H1 (cell line): ENCODE measurements at regions not wholly inside any gene's neighbourhood (a gene's known extent, or its start where the extent isn't known, plus 50 kb on each side); places are given as distances from the start of the nearest gene placed in this dataset.

Experiments
- CTCF ChIA-PET: fragments of 300-600 bp; sonication (Branson Sonifier 250); formaldehyde crosslinking; loops from one replicate; lab custom pipeline; 2021; ENCODE audit not compliant: partially characterized antibody; lab: Charles Lee
- POLR2A ChIA-PET: fragments of 300-600 bp; sonication (Branson Sonifier 250); formaldehyde crosslinking; loops from one replicate; lab custom pipeline; 2021; ENCODE audit warnings: inconsistent platforms; ENCODE audit not compliant: partially characterized antibody; lab: Charles Lee
- DNase-seq, 2 experiments: peaks; one replicate each; pipeline versions ENCODE4 v3.0.0 to v3.0.0-alpha.2; 2010 to 2022; ENCODE audit warnings: low spot score in 2 of 2, low read depth in 1 of 2, mixed read lengths in 1 of 2
- FAIRE-seq: peaks from 2 replicates; lab custom pipeline; 2011; peaks lifted over from hg19 to GRCh38; lab: Jason Lieb, UNC
- H2AFZ ChIP-seq: 2 replicates; pipeline ENCODE4 v1.8.1; 2012; ENCODE audit warnings: low read length, inconsistent platforms
- H2AK5ac ChIP-seq: 2 replicates; pipeline ENCODE4 v1.6.1; 2013; ENCODE audit warnings: low read depth, low read length
- H2BK120ac ChIP-seq: replicated peaks from 2 replicates; pipeline ENCODE3; 2013; ENCODE audit warnings: low read depth, low read length, inconsistent platforms
- H2BK12ac ChIP-seq: 2 replicates; pipeline ENCODE4 v1.6.1; 2013; ENCODE audit warnings: low read depth, low read length
- H2BK15ac ChIP-seq: 2 replicates; pipeline ENCODE4 v1.6.1; 2013; ENCODE audit warnings: low read length
- H2BK20ac ChIP-seq: 2 replicates; pipeline ENCODE4 v1.6.1; 2013; ENCODE audit warnings: low read length
- H2BK5ac ChIP-seq: 2 replicates; pipeline ENCODE4 v1.6.1; 2013; ENCODE audit warnings: low read depth, low read length
- H3K14ac ChIP-seq: 2 replicates; pipeline ENCODE4 v1.6.1; 2013; ENCODE audit warnings: inconsistent platforms; ENCODE audit not compliant: insufficient read length
- H3K18ac ChIP-seq: 2 replicates; pipeline ENCODE4 v1.6.1; 2013; ENCODE audit warnings: low read length; ENCODE audit errors: extremely low read depth
- H3K23ac ChIP-seq: 2 replicates; pipeline ENCODE4 v1.6.1; 2013; ENCODE audit warnings: inconsistent platforms; ENCODE audit not compliant: insufficient read length
- H3K23me2 ChIP-seq: 2 replicates; pipeline ENCODE4 v1.6.1; 2013; ENCODE audit warnings: low read depth, low read length
- H3K27ac ChIP-seq: 2 replicates; pipeline ENCODE4 v1.6.1; 2011; ENCODE audit warnings: low read depth, low read length, inconsistent platforms
- H3K27me3 ChIP-seq, 4 experiments: replicated peaks in 1 of 4; 1 replicate in 1 of 4; 2 replicates in 3 of 4; pipeline versions ENCODE4 v1.6.1 to v1.8.1; 2011 to 2013; ENCODE audit warnings: low read length in 3 of 4, mild to moderate bottlenecking in 3 of 4, inconsistent platforms in 2 of 4, mixed read lengths in 2 of 4, moderate library complexity in 1 of 4; ENCODE audit not compliant: control insufficient read depth in 3 of 4, insufficient read depth in 3 of 4; ENCODE audit errors: extremely low read depth in 1 of 4
- H3K36me3 ChIP-seq, 4 experiments: 2 replicates each; pipeline versions ENCODE4 v1.6.1 to v1.8.1; 2011 to 2013; ENCODE audit warnings: mild to moderate bottlenecking in 4 of 4, low read length in 3 of 4, moderate library complexity in 2 of 4, control low read depth in 1 of 4, inconsistent platforms in 1 of 4; ENCODE audit not compliant: insufficient read depth in 4 of 4, control insufficient read depth in 2 of 4
- H3K4ac ChIP-seq: replicated peaks from 2 replicates; pipeline ENCODE3; 2013; ENCODE audit warnings: low read length, low read depth, mixed read lengths, inconsistent platforms; ENCODE audit not compliant: insufficient read length
- H3K4me1 ChIP-seq, 4 experiments: replicated peaks in 1 of 4; 1 replicate in 1 of 4; 2 replicates in 3 of 4; pipeline versions ENCODE4 v1.6.1 to v1.8.1; 2011 to 2013; ENCODE audit warnings: low read length in 3 of 4, inconsistent platforms in 2 of 4, mixed read lengths in 1 of 4; ENCODE audit not compliant: insufficient read depth in 4 of 4, control insufficient read depth in 3 of 4
- H3K4me2 ChIP-seq, 2 experiments: 2 replicates each; pipeline versions ENCODE4 v1.6.1 to v1.8.1; 2011 to 2013; ENCODE audit warnings: low read depth in 2 of 2, low read length in 2 of 2, control low read depth in 1 of 2, inconsistent platforms in 1 of 2, mild to moderate bottlenecking in 1 of 2; ENCODE audit not compliant: insufficient read depth in 1 of 2
- H3K4me3 ChIP-seq, 4 experiments: fragments of 200-600, 300-600 bp in 1 of 4; sonication (generic), shearing (Covaris generic), sonication (Bioruptor Twin) in 1 of 4; 2 replicates each; pipeline versions ENCODE4 v1.5.1 to v1.8.1; 2011 to 2016; ENCODE audit warnings: low read length in 4 of 4, low read depth in 3 of 4, control low read depth in 2 of 4, inconsistent platforms in 2 of 4, mild to moderate bottlenecking in 2 of 4, mixed read lengths in 1 of 4, moderate library complexity in 1 of 4; ENCODE audit not compliant: insufficient read depth in 2 of 4; ENCODE audit errors: extremely low read depth in 1 of 4
- H3K56ac ChIP-seq: replicated peaks from 2 replicates; pipeline ENCODE3; 2013; ENCODE audit warnings: low read depth, mild to moderate bottlenecking, mixed read lengths, low read length, inconsistent platforms; ENCODE audit not compliant: insufficient read length
- H3K79me1 ChIP-seq: 2 replicates; pipeline ENCODE4 v1.6.1; 2013; ENCODE audit warnings: low read depth, low read length, control low read depth
- H3K79me2 ChIP-seq, 2 experiments: 2 replicates each; pipeline versions ENCODE4 v1.6.1 to v1.8.1; 2012 to 2013; ENCODE audit warnings: low read length in 2 of 2, mild to moderate bottlenecking in 2 of 2, inconsistent platforms in 1 of 2; ENCODE audit not compliant: insufficient read depth in 2 of 2, control insufficient read depth in 1 of 2
- H3K9ac ChIP-seq, 4 experiments: replicated peaks in 1 of 4; 1 replicate in 1 of 4; 2 replicates in 3 of 4; pipeline versions ENCODE4 v1.6.1 to v1.8.1; 2011 to 2013; ENCODE audit warnings: low read depth in 3 of 4, low read length in 3 of 4, control low read depth in 2 of 4, mild to moderate bottlenecking in 2 of 4, moderate library complexity in 2 of 4, inconsistent platforms in 1 of 4; ENCODE audit errors: extremely low read depth in 1 of 4
- H3K9me3 ChIP-seq, 2 experiments: 2 replicates each; pipeline versions ENCODE4 v1.6.1 to v1.8.1; 2012 to 2013; ENCODE audit warnings: mild to moderate bottlenecking in 2 of 2, moderate library complexity in 2 of 2, control low read depth in 1 of 2, inconsistent platforms in 1 of 2, low read depth in 1 of 2, low read length in 1 of 2, mixed read lengths in 1 of 2; ENCODE audit not compliant: insufficient read depth in 2 of 2
- H4K20me1 ChIP-seq, 2 experiments: replicated peaks in 1 of 2; 2 replicates each; pipeline versions ENCODE3 to v1.8.1; 2011 to 2013; ENCODE audit warnings: inconsistent platforms in 2 of 2, low read length in 2 of 2, mild to moderate bottlenecking in 1 of 2; ENCODE audit not compliant: insufficient read depth in 2 of 2, control insufficient read depth in 1 of 2
- H4K5ac ChIP-seq: 2 replicates; pipeline ENCODE4 v1.6.1; 2013; ENCODE audit warnings: low read length, low read depth, mixed read lengths, inconsistent platforms; ENCODE audit not compliant: insufficient read length
- H4K8ac ChIP-seq: 2 replicates; pipeline ENCODE4 v1.8.0; 2013; ENCODE audit warnings: mild to moderate bottlenecking, moderate library complexity, low read length, inconsistent platforms; ENCODE audit not compliant: insufficient read depth; ENCODE audit errors: extremely low read depth
- H4K91ac ChIP-seq: replicated peaks from 2 replicates; pipeline ENCODE3; 2013; ENCODE audit warnings: low read length, mixed read lengths, inconsistent platforms; ENCODE audit not compliant: insufficient read length
- BACH1 ChIP-seq: IDR thresholded peaks from 2 replicates; pipeline ENCODE4 v1.6.1; 2012; ENCODE audit warnings: low read length, improper control_type of control experiment
- BCL11A ChIP-seq, 2 experiments: IDR thresholded peaks; one replicate each; pipeline ENCODE4 v1.6.1; 2011; ENCODE audit warnings: low read depth in 2 of 2, low read length in 2 of 2, mild to moderate bottlenecking in 2 of 2
- CBX5 ChIP-seq: fragments of 300-800, 300-1000 bp; sonication (generic); IDR thresholded peaks from 2 replicates; pipeline ENCODE4 v1.7.1; 2016; ENCODE audit warnings: antibody characterized with exemption, low read length, low read depth
- CHD2 ChIP-seq: IDR thresholded peaks from 2 replicates; pipeline ENCODE4 v1.6.1; 2012; ENCODE audit warnings: low read length, improper control_type of control experiment
- EGR1 ChIP-seq: IDR thresholded peaks from 2 replicates; pipeline ENCODE4 v1.6.1; 2011; ENCODE audit warnings: low read depth, low read length, borderline replicate concordance
- EP300 ChIP-seq, 2 experiments: IDR thresholded peaks; 1 replicate in 1 of 2; 2 replicates in 1 of 2; pipeline ENCODE4 v1.6.1; 2011 to 2012; ENCODE audit warnings: low read depth in 2 of 2, low read length in 2 of 2, mild to moderate bottlenecking in 2 of 2, borderline replicate concordance in 1 of 2, inconsistent platforms in 1 of 2, moderate library complexity in 1 of 2
- HDAC2 ChIP-seq, 2 experiments: fragments of 300-600 bp in 1 of 2; sonication (generic) in 1 of 2; IDR thresholded peaks; 2 replicates each; pipeline ENCODE4 v1.6.1; 2011 to 2012; ENCODE audit warnings: low read depth in 2 of 2, low read length in 2 of 2, mild to moderate bottlenecking in 2 of 2, moderate library complexity in 2 of 2, borderline replicate concordance in 1 of 2, inconsistent platforms in 1 of 2
- KDM1A ChIP-seq: fragments of 200-600, 300-600 bp; sonication (generic); IDR thresholded peaks from 2 replicates; pipeline ENCODE4 v1.7.1; 2016; ENCODE audit warnings: mild to moderate bottlenecking, low read length, borderline replicate concordance
- KDM4A ChIP-seq: IDR thresholded peaks from one replicate; pipeline ENCODE4 v1.7.1; 2012; ENCODE audit warnings: low read depth, mild to moderate bottlenecking, moderate library complexity, low read length, inconsistent platforms; ENCODE audit not compliant: severe bottlenecking
- SRF ChIP-seq: IDR thresholded peaks from 2 replicates; pipeline ENCODE4 v1.6.1; 2011; ENCODE audit warnings: mild to moderate bottlenecking, low read depth, low read length, moderate library complexity
- TAF1 ChIP-seq: IDR thresholded peaks from 2 replicates; pipeline ENCODE4 v1.6.1; 2011; ENCODE audit warnings: mild to moderate bottlenecking, low read depth, low read length
- USF2 ChIP-seq: IDR thresholded peaks from 2 replicates; pipeline ENCODE4 v1.6.1; 2011; ENCODE audit warnings: low read length, improper control_type of control experiment
- WGBS, 2 experiments: shearing (Covaris generic) in 1 of 2; methylation state at CpG; one replicate each; pipeline versions ENCODE4 v1.1.6 to v1.1.7; 2013 to 2015; ENCODE audit warnings: low lambda C conversion rate in 2 of 2, mixed read lengths in 2 of 2, inconsistent platforms in 1 of 2, low coverage in 1 of 2, missing lambda C conversion rate in 1 of 2; ENCODE audit not compliant: insufficient replicate concordance in 2 of 2, insufficient coverage in 1 of 2, insufficient read length in 1 of 2; ENCODE audit errors: extremely low coverage in 1 of 2, missing lambda C conversion rate in 1 of 2; 5-methylcytosine and 5-hydroxymethylcytosine counted together

- no peak overlapping the region for H3K4me2 ChIP-seq
- no peak overlapping the region for H3K27ac ChIP-seq
- H3K56ac ChIP-seq: no peak overlapping the region
- H4K8ac ChIP-seq: no peak overlapping the region
- H4K5ac ChIP-seq: no peak overlapping the region
- H3K27me3 ChIP-seq: no peaks in the 10 kb centered on the region
- no peak overlapping the region for H3K9ac ChIP-seq
- H3K79me1 ChIP-seq: no peaks in the 10 kb centered on the region
- no peak overlapping the region for H4K91ac ChIP-seq
- no peaks in the 10 kb centered on the region for H3K4me1 ChIP-seq
- DNase-seq: no peak
- no peaks in the 10 kb centered on the region for H3K36me3 ChIP-seq
- no peaks in the 10 kb centered on the region for H3K23me2 ChIP-seq
- no peak overlapping the region for H2BK12ac ChIP-seq
- ChIA-PET POLR2A (no interaction called here), CTCF (interaction anchor here (1.0 to 1.7 kb wide), 5 partner anchors 7 to 285 kb away, joined by 3 to 7 read pairs (median 5); no protein-coding TSS in a partner anchor)
- no peak overlapping the region for H3K14ac ChIP-seq
- H4K20me1 ChIP-seq: no peaks in the 10 kb centered on the region
- no peak overlapping the region for H2BK20ac ChIP-seq
- no peak overlapping the region for H2BK120ac ChIP-seq
- H3K23ac ChIP-seq: no peak overlapping the region
- no peak overlapping the region for H2AFZ ChIP-seq
- H3K4me3 ChIP-seq: no peak overlapping the region
- no peak for FAIRE-seq
- no peaks in the 10 kb centered on the region for H3K79me2 ChIP-seq
- H2BK5ac ChIP-seq: no peak overlapping the region
- H3K9me3 ChIP-seq: no peaks in the 10 kb centered on the region
- no peak overlapping the region for H2AK5ac ChIP-seq
- H3K18ac ChIP-seq: no peak overlapping the region
- no peak overlapping the region for H2BK15ac ChIP-seq
- 93% methylated on average over 4 of the region's 4 CpGs; no CpG with 5 or more reads in 1 of the 2 experiments for WGBS, 2 experiments
- no peak overlapping the region for H3K4ac ChIP-seq
- TF ChIP-seq SRF: no peak
- no peak for TF ChIP-seq HDAC2 (IDR thresholded peaks at IDR 0.05; ENCODE audit: borderline replicate concordance in 1 of 2, low read depth in 2 of 2, low read length in 2 of 2)
- no peak for TF ChIP-seq KDM4A
- no peak for TF ChIP-seq CHD2
- no peak for TF ChIP-seq EGR1
- no peak for TF ChIP-seq TAF1
- TF ChIP-seq KDM1A: no peak
- TF ChIP-seq CBX5: no peak
- no peak for TF ChIP-seq BCL11A (IDR thresholded peaks at IDR 0.05; ENCODE audit: low read depth in 2 of 2, low read length in 2 of 2)
- TF ChIP-seq EP300 (IDR thresholded peaks at IDR 0.05; ENCODE audit: borderline replicate concordance in 1 of 2, low read depth in 2 of 2, low read length in 2 of 2): no peak
- no peak for TF ChIP-seq BACH1
- no peak for TF ChIP-seq USF2
These were observed 429.0 kb downstream of the SUCLG1 start for GRCh38 chr2:84029903-84030575.
